NCI-H345 treated with DMSO at 0.1 percent for 48 hours (cell line): ENCODE measurements at regions not wholly inside any gene's neighbourhood (a gene's known extent, or its start where the extent isn't known, plus 50 kb on each side); places are given as distances from the start of the nearest gene placed in this dataset.

ENCODE experiments used
- DNase-seq: peaks from one replicate; lab custom pipeline; 2025; ENCODE audit not compliant: unreplicated experiment; lab: John Stamatoyannopoulos, UW

- no peak for DNase-seq
These were observed 380.7 kb upstream of the GOLIM4 start for GRCh38 chr3:168476360-168476980.

- DNase-seq = no peak
These were observed 380.0 kb upstream of the GOLIM4 start for GRCh38 chr3:168475704-168476103.

GRCh38 chr3:168473334-168473890 lies 377.7 kb upstream of the GOLIM4 start:
- no peak for DNase-seq

GRCh38 chr3:168472783-168473182 lies 377.1 kb upstream of the GOLIM4 start:
- no peak for DNase-seq

GRCh38 chr3:168470380-168470779 lies 374.7 kb upstream of the GOLIM4 start:
- DNase-seq = no peak

GRCh38 chr3:168469436-168469835 lies 373.7 kb upstream of the GOLIM4 start:
- DNase-seq = no peak

- DNase-seq = peak; percentile 1
These were observed 371.5 kb upstream of the GOLIM4 start for GRCh38 chr3:168467115-168467714.

GRCh38 chr3:168461793-168462192 lies 366.1 kb upstream of the GOLIM4 start:
- DNase-seq = no peak

GRCh38 chr3:168459226-168459784 lies 363.6 kb upstream of the GOLIM4 start:
- no peak for DNase-seq

- peak; percentile 7 for DNase-seq
These were observed 362.3 kb upstream of the GOLIM4 start for GRCh38 chr3:168457954-168458539.

- no peak for DNase-seq
These were observed 360.1 kb upstream of the GOLIM4 start for GRCh38 chr3:168455814-168456213.

GRCh38 chr3:168453623-168454022 lies 357.9 kb upstream of the GOLIM4 start:
- DNase-seq = no peak

GRCh38 chr3:168443965-168444364 lies 348.2 kb upstream of the GOLIM4 start:
- DNase-seq = no peak

GRCh38 chr3:168442502-168442901 lies 346.8 kb upstream of the GOLIM4 start:
- no peak for DNase-seq

GRCh38 chr3:168436245-168436724 lies 340.6 kb upstream of the GOLIM4 start:
- no peak for DNase-seq

- DNase-seq = no peak
These were observed 335.8 kb upstream of the GOLIM4 start for GRCh38 chr3:168431491-168431890.

GRCh38 chr3:168427835-168428475 lies 332.2 kb upstream of the GOLIM4 start:
- DNase-seq = no peak

- DNase-seq = no peak
These were observed 331.4 kb upstream of the GOLIM4 start for GRCh38 chr3:168427156-168427555.

- DNase-seq = no peak
These were observed 330.3 kb upstream of the GOLIM4 start for GRCh38 chr3:168425936-168426595.

- DNase-seq = no peak
These were observed 328.5 kb upstream of the GOLIM4 start for GRCh38 chr3:168424059-168424734.
